ENCODE measurements at regions not wholly inside any gene's neighbourhood (a gene's known extent, or its start where the extent isn't known, plus 50 kb on each side); places are given as distances from the start of the nearest gene placed in this dataset.

GRCh38 chr3:79983118-79983517, 215.3 kb upstream of the ROBO1 start:
- Histone ChIP-seq H3K36me3 (ENCODE audit: control insufficient read depth in 2 of 2, insufficient read depth in 2 of 2, low read length in 1 of 2) (no peaks in the 10 kb centered on the region), H3K4me3 (ENCODE audit: low read length in 2 of 2) (no peak overlapping the region), H3K9me3 (ENCODE audit: control insufficient read depth in 2 of 2, insufficient read depth in 1 of 2, low read length in 1 of 2) (peaks cover 0 to 2% of the 10 kb centered on the region in 2 donors), H3K27me3 (ENCODE audit: control insufficient read depth in 2 of 2, insufficient read depth in 1 of 2, low read length in 1 of 2) (no peaks in the 10 kb centered on the region), H3K4me1 (ENCODE audit: control insufficient read depth in 2 of 2, insufficient read depth in 2 of 2, low read length in 2 of 2) (no peaks in the 10 kb centered on the region), H3K27ac (ENCODE audit: low read depth in 1 of 2, low read length in 1 of 2) (no peak overlapping the region)
- 88% methylated on average over 1 of the region's 1 CpG for WGBS
- DNase-seq (ENCODE audit: low read depth in 6 of 9, low spot score in 9 of 9) = peak in 1 of 9 donors; percentile 1

- DNase-seq (ENCODE audit: low read depth in 6 of 9, low spot score in 9 of 9) = no peak
- Histone ChIP-seq H3K27me3 (ENCODE audit: control insufficient read depth in 2 of 2, insufficient read depth in 1 of 2, low read length in 1 of 2) (no peaks in the 10 kb centered on the region), H3K27ac (ENCODE audit: low read depth in 1 of 2, low read length in 1 of 2) (no peak overlapping the region), H3K36me3 (ENCODE audit: control insufficient read depth in 2 of 2, insufficient read depth in 2 of 2, low read length in 1 of 2) (no peaks in the 10 kb centered on the region), H3K4me1 (ENCODE audit: control insufficient read depth in 2 of 2, insufficient read depth in 2 of 2, low read length in 2 of 2) (no peaks in the 10 kb centered on the region), H3K4me3 (ENCODE audit: low read length in 2 of 2) (no peak overlapping the region), H3K9me3 (ENCODE audit: control insufficient read depth in 2 of 2, insufficient read depth in 1 of 2, low read length in 1 of 2) (no peaks in the 10 kb centered on the region)
- 97% methylated on average over 3 of the region's 3 CpGs for WGBS
These were observed 212.2 kb upstream of the ROBO1 start for GRCh38 chr3:79979990-79980389.

GRCh38 chr3:79976466-79976865, 208.7 kb upstream of the ROBO1 start:
- Histone ChIP-seq H3K4me3 (ENCODE audit: low read length in 2 of 2) (no peak overlapping the region), H3K9me3 (ENCODE audit: control insufficient read depth in 2 of 2, insufficient read depth in 1 of 2, low read length in 1 of 2) (no peaks in the 10 kb centered on the region), H3K27me3 (ENCODE audit: control insufficient read depth in 2 of 2, insufficient read depth in 1 of 2, low read length in 1 of 2) (no peaks in the 10 kb centered on the region), H3K36me3 (ENCODE audit: control insufficient read depth in 2 of 2, insufficient read depth in 2 of 2, low read length in 1 of 2) (no peaks in the 10 kb centered on the region), H3K4me1 (ENCODE audit: control insufficient read depth in 2 of 2, insufficient read depth in 2 of 2, low read length in 2 of 2) (no peaks in the 10 kb centered on the region), H3K27ac (ENCODE audit: low read depth in 1 of 2, low read length in 1 of 2) (no peak overlapping the region)
- DNase-seq (ENCODE audit: low read depth in 6 of 9, low spot score in 9 of 9) = no peak
- 94% methylated on average over 1 of the region's 1 CpG for WGBS

- 88% methylated on average over 5 of the region's 5 CpGs for WGBS
- Histone ChIP-seq H3K36me3 (ENCODE audit: control insufficient read depth in 2 of 2, insufficient read depth in 2 of 2, low read length in 1 of 2) (no peaks in the 10 kb centered on the region), H3K27ac (ENCODE audit: low read depth in 1 of 2, low read length in 1 of 2) (no peak overlapping the region), H3K4me1 (ENCODE audit: control insufficient read depth in 2 of 2, insufficient read depth in 2 of 2, low read length in 2 of 2) (no peaks in the 10 kb centered on the region), H3K9me3 (ENCODE audit: control insufficient read depth in 2 of 2, insufficient read depth in 1 of 2, low read length in 1 of 2) (no peaks in the 10 kb centered on the region), H3K27me3 (ENCODE audit: control insufficient read depth in 2 of 2, insufficient read depth in 1 of 2, low read length in 1 of 2) (no peaks in the 10 kb centered on the region), H3K4me3 (ENCODE audit: low read length in 2 of 2) (no peak overlapping the region)
- no peak for DNase-seq (ENCODE audit: low read depth in 6 of 9, low spot score in 9 of 9)
These were observed 206.3 kb upstream of the ROBO1 start for GRCh38 chr3:79973917-79974595.

- Histone ChIP-seq H3K9me3 (ENCODE audit: control insufficient read depth in 2 of 2, insufficient read depth in 1 of 2, low read length in 1 of 2) (no peaks in the 10 kb centered on the region), H3K4me1 (ENCODE audit: control insufficient read depth in 2 of 2, insufficient read depth in 2 of 2, low read length in 2 of 2) (no peaks in the 10 kb centered on the region), H3K36me3 (ENCODE audit: control insufficient read depth in 2 of 2, insufficient read depth in 2 of 2, low read length in 1 of 2) (no peaks in the 10 kb centered on the region), H3K4me3 (ENCODE audit: low read length in 2 of 2) (no peak overlapping the region), H3K27ac (ENCODE audit: low read depth in 1 of 2, low read length in 1 of 2) (no peak overlapping the region), H3K27me3 (ENCODE audit: control insufficient read depth in 2 of 2, insufficient read depth in 1 of 2, low read length in 1 of 2) (no peaks in the 10 kb centered on the region)
- DNase-seq (ENCODE audit: low read depth in 6 of 9, low spot score in 9 of 9) = no peak
- 96% methylated on average over 1 of the region's 1 CpG for WGBS
These were observed 205.7 kb upstream of the ROBO1 start for GRCh38 chr3:79973482-79973881.

- Histone ChIP-seq H3K27me3 (ENCODE audit: control insufficient read depth in 2 of 2, insufficient read depth in 1 of 2, low read length in 1 of 2) (no peaks in the 10 kb centered on the region), H3K4me3 (ENCODE audit: low read length in 2 of 2) (no peak overlapping the region), H3K36me3 (ENCODE audit: control insufficient read depth in 2 of 2, insufficient read depth in 2 of 2, low read length in 1 of 2) (no peaks in the 10 kb centered on the region), H3K9me3 (ENCODE audit: control insufficient read depth in 2 of 2, insufficient read depth in 1 of 2, low read length in 1 of 2) (no peaks in the 10 kb centered on the region), H3K27ac (ENCODE audit: low read depth in 1 of 2, low read length in 1 of 2) (no peak overlapping the region), H3K4me1 (ENCODE audit: control insufficient read depth in 2 of 2, insufficient read depth in 2 of 2, low read length in 2 of 2) (no peaks in the 10 kb centered on the region)
- 44% methylated on average over 1 of the region's 1 CpG for WGBS
- no peak for DNase-seq (ENCODE audit: low read depth in 6 of 9, low spot score in 9 of 9)
These were observed 200.6 kb upstream of the ROBO1 start for GRCh38 chr3:79968418-79968817.

- Histone ChIP-seq H3K4me3 (ENCODE audit: low read length in 2 of 2) (no peak overlapping the region), H3K27me3 (ENCODE audit: control insufficient read depth in 2 of 2, insufficient read depth in 1 of 2, low read length in 1 of 2) (no peaks in the 10 kb centered on the region), H3K4me1 (ENCODE audit: control insufficient read depth in 2 of 2, insufficient read depth in 2 of 2, low read length in 2 of 2) (no peaks in the 10 kb centered on the region), H3K27ac (ENCODE audit: low read depth in 1 of 2, low read length in 1 of 2) (no peak overlapping the region), H3K36me3 (ENCODE audit: control insufficient read depth in 2 of 2, insufficient read depth in 2 of 2, low read length in 1 of 2) (no peaks in the 10 kb centered on the region), H3K9me3 (ENCODE audit: control insufficient read depth in 2 of 2, insufficient read depth in 1 of 2, low read length in 1 of 2) (no peaks in the 10 kb centered on the region)
- 87% methylated on average over 3 of the region's 3 CpGs for WGBS
- DNase-seq (ENCODE audit: low read depth in 6 of 9, low spot score in 9 of 9) = no peak
These were observed 192.8 kb upstream of the ROBO1 start for GRCh38 chr3:79960594-79960993.

GRCh38 chr3:79957066-79957465, 189.3 kb upstream of the ROBO1 start:
- H3K4me1 ChIP-seq (ENCODE audit: control insufficient read depth in 2 of 2, insufficient read depth in 2 of 2, low read length in 2 of 2) = no peaks in the 10 kb centered on the region
- DNase-seq (ENCODE audit: low read depth in 6 of 9, low spot score in 9 of 9) = no peak
- no peaks in the 10 kb centered on the region for H3K9me3 ChIP-seq (ENCODE audit: control insufficient read depth in 2 of 2, insufficient read depth in 1 of 2, low read length in 1 of 2)
- H3K27me3 ChIP-seq (ENCODE audit: control insufficient read depth in 2 of 2, insufficient read depth in 1 of 2, low read length in 1 of 2) = no peaks in the 10 kb centered on the region
- H3K27ac ChIP-seq (ENCODE audit: low read depth in 1 of 2, low read length in 1 of 2) = no peak overlapping the region
- WGBS = 93% methylated on average over 6 of the region's 6 CpGs
- H3K36me3 ChIP-seq (ENCODE audit: control insufficient read depth in 2 of 2, insufficient read depth in 2 of 2, low read length in 1 of 2) = no peaks in the 10 kb centered on the region
- H3K4me3 ChIP-seq (ENCODE audit: low read length in 2 of 2) = no peak overlapping the region

- Histone ChIP-seq H3K27me3 (ENCODE audit: control insufficient read depth in 2 of 2, insufficient read depth in 1 of 2, low read length in 1 of 2) (no peaks in the 10 kb centered on the region), H3K4me1 (ENCODE audit: control insufficient read depth in 2 of 2, insufficient read depth in 2 of 2, low read length in 2 of 2) (no peaks in the 10 kb centered on the region), H3K4me3 (ENCODE audit: low read length in 2 of 2) (no peak overlapping the region), H3K36me3 (ENCODE audit: control insufficient read depth in 2 of 2, insufficient read depth in 2 of 2, low read length in 1 of 2) (no peaks in the 10 kb centered on the region), H3K9me3 (ENCODE audit: control insufficient read depth in 2 of 2, insufficient read depth in 1 of 2, low read length in 1 of 2) (no peaks in the 10 kb centered on the region), H3K27ac (ENCODE audit: low read depth in 1 of 2, low read length in 1 of 2) (no peak overlapping the region)
- DNase-seq (ENCODE audit: low read depth in 6 of 9, low spot score in 9 of 9) = no peak
- WGBS = 87% methylated on average over 5 of the region's 5 CpGs
These were observed 187.0 kb upstream of the ROBO1 start for GRCh38 chr3:79954756-79955155.

Measured in thymus (tissue), 11 donors.